Posterior vena cava (tissue), 2 donors: ENCODE measurements at regions not wholly inside any gene's neighbourhood (a gene's known extent, or its start where the extent isn't known, plus 50 kb on each side); places are given as distances from the start of the nearest gene placed in this dataset.
"Not testable (repeated sequence)": the region's sequence is repeated elsewhere in the genome, so short reads cannot be mapped to it uniquely, and the experiment has no call there.

Source experiments
- DNase-seq: peaks from one replicate; pipeline ENCODE4 v3.0.0-alpha.2; 2020; ENCODE audit warnings: low spot score
- intact Hi-C, 2 donors: fragments of 100-400 bp; cut with DNase I; formaldehyde crosslinking; loops; one replicate each; pipeline versions ENCODE4 v1.14.1 to v1.14.2; 2022 to 2023
- donor health status: DM: yes; HTN: yes; CAD: no.
- donor health status: DM: yes; HTN: yes; CAD: no.

DNA sequence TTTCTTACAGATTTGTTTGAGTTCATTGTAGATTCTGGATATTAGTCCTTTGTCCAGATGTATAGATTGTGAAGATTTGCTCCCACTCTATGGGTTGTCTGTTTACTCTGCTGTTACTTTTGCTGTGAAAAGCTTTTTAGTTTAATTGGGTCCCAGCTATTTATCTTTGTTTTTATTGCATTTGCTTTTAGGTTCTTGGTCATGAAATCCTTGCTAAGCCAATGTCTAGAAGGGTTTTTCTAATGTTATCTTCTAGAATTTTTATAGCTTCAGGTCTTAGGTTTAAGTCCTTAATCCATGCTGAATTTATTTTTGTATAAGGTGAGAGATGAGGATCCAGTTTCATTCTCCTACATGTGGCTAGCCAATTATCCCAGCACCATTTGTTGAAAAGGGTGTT is 81.2 kb upstream of the NDST4 start:
- DNase-seq, intact Hi-C loops: not testable (repeated sequence)

DNA sequence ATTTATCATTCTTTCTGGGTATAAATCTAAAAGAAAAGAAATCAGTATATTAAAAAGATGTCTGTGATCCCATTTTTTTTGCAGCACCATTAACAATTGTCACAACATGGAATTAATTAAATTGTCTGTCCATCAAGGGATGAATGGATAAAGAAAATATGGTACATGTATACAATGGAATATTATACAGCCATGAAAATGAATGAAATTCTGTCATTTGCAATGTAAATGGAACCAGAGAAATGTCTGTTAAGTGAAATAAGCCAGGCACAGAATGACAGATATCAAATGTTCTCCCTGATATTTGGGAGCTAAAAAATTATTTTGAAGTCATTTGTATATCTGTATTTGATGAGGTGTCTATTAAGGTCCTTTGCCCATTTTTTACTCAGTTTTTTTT is 77.1 kb upstream of the NDST4 start:
- intact Hi-C loops, result no loop called here
- no peak for DNase-seq

DNA sequence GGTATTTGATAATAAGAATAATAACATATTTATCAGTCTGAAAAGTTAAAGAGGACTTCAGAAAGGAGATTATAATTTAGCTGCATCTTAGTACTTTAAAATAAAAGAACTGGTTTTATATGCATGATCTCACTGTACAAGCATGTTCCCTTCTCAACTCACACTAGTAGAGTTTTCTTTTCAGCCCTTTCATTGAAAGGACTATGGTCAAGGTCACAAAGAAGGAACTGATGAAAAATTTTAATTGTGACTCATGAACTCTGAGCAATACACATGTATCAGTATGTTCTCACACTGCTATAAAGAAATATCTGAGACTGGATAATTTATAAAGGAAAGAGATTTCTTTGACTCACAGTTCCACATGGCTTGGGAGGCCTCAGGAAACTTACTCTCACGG is 73.7 kb upstream of the NDST4 start:
- intact Hi-C loops, result no loop called here
- DNase-seq, result no peak

DNA sequence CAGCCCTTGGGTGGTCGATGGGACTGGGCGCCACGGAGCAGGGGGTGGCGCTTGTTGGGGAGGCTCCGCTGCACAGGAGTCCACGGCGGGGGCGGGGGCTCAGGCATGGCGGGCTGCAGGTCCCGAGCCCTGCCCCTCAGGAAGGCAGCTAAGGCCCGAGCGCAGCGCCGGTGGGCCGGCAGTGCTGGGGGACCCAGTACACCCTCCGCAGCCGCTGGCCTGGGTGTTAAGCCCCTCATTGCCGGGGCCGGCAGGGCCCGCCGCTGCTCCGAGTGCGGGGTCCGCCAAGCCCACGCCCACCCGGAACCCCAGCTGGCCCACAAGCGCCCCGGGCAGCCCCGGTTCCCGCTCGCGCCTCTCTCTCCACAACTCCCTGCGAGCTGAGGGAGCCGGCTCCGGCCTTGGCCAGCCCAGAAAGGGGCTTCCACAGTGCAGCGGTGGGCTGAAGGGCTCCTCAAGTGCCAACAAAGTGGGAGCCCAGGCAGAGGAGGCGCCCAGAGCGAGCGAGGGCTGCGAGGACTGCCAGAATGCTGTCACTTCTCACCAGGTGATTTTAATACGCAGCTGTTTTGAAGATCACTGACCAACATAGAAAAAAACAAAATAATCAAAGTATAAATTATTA is 66.1 kb upstream of the NDST4 start:
- intact Hi-C loops, result not testable (repeated sequence)
- DNase-seq, result peak; percentile 72

DNA sequence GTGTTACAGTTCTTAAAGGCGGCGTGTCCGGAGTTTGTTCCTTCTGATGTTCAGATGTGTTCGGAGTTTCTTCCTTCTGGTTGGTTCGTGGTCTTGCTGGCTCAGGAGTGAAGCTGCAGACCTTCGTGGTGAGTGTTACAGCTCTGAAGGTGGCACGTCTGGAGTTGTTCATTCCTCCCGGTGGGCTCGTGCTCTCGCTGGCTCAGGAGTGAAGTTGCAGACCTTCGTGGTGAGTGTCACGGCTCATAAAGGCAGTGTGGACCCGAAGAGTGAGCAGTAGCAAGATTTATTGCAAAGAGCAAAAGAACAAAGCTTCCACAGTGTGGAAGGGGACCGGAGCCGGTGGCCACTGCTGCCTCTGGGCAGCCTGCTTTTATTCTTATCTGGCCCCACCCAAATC is 65.3 kb upstream of the NDST4 start:
- intact Hi-C loops, DNase-seq: not testable (repeated sequence)

DNA sequence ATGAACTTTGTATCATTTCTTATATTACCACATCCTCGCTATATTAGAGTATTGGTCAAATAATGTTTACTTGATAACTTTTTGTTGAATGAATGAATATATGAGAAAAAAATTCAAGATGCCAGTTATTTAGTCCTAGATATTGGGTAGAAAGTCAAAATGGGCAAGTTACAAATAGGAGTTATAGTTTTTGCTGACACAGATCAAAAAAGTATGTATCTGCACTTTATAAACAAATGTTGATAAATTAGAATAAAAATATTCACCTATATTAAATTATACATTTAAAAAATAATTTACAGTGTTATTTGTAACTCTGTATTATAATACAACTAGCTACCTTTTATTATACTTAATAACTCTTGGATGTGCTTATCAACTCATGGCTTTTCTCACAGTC is 57.8 kb upstream of the NDST4 start:
- no peak for DNase-seq
- intact Hi-C loops, result no loop called here

DNA sequence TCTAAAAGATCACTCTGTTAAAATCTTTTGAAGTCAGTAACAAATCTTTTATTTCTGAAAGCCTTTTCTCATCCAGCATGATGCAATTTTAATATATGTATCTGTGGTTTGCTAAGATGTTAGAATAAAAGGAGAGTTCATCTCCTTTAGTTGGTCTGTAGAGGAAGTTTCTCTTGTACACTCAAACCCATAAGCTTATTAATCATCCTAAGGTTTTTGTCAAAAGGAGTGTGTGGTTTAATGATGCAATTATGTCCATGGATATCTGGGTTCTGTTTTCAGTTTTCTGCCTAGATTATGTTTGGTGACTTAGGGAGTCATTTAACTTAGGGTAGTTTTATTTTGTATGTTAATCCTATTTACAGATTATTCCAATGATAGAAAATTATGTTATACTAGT is 52.1 kb upstream of the NDST4 start:
- no peak for DNase-seq
- intact Hi-C loops, result no loop called here
